GM12873 (cell line): ENCODE measurements at regions not wholly inside any gene's neighbourhood (a gene's known extent, or its start where the extent isn't known, plus 50 kb on each side); places are given as distances from the start of the nearest gene placed in this dataset.

Experiments used
- TF ChIP-seq, protein P1 (sequence below): IDR thresholded peaks from 2 replicates; pipeline ENCODE4 v1.5.1; 2012; ENCODE audit warnings: low read depth, mild to moderate bottlenecking, moderate library complexity, low read length, control low read depth; ENCODE audit not compliant: insufficient read depth; ENCODE audit errors: missing control alignments

DNA sequence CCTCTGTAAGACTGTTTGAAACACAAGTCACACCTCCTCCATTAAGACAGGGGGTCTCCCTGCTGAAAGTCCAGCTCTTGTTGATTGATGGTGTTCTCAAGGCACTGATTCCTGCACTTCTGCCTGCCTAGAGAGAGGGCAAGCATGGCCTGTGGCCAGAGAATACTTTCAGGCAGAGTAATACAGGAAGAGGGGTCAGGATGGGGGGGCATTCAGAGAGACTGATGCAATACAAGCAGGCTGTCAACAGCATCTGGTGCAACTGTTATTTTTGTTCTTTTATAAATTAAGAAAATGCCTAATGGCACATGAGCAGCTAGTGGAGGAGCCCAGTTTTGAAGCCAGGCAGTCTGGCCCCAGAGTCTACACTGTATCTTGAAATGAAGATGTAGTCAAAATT is 302.2 kb downstream of the DIRAS2 start:
- TF ChIP-seq, protein P1, sequence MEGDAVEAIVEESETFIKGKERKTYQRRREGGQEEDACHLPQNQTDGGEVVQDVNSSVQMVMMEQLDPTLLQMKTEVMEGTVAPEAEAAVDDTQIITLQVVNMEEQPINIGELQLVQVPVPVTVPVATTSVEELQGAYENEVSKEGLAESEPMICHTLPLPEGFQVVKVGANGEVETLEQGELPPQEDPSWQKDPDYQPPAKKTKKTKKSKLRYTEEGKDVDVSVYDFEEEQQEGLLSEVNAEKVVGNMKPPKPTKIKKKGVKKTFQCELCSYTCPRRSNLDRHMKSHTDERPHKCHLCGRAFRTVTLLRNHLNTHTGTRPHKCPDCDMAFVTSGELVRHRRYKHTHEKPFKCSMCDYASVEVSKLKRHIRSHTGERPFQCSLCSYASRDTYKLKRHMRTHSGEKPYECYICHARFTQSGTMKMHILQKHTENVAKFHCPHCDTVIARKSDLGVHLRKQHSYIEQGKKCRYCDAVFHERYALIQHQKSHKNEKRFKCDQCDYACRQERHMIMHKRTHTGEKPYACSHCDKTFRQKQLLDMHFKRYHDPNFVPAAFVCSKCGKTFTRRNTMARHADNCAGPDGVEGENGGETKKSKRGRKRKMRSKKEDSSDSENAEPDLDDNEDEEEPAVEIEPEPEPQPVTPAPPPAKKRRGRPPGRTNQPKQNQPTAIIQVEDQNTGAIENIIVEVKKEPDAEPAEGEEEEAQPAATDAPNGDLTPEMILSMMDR, result no peak

DNA sequence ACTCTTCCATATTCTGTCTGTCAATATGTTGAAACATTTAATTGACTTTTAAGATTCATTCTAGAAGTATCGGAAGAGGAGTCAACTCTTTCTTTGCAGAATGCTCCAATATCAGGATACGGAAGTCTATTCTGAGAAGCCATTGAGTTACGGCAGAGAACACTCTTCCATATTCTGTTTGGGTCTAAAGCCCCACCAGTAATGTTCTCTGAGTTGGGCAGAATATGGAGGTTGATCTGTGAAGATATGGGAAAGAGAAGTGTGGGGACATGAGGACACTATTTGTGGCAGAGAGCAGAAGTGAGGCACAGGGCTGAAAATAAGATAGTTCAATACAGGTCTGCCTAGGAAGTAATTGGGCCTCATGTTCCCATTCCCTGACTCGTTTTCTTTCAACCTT is 300.0 kb downstream of the DIRAS2 start:
- TF ChIP-seq, protein P1, result no peak

DNA sequence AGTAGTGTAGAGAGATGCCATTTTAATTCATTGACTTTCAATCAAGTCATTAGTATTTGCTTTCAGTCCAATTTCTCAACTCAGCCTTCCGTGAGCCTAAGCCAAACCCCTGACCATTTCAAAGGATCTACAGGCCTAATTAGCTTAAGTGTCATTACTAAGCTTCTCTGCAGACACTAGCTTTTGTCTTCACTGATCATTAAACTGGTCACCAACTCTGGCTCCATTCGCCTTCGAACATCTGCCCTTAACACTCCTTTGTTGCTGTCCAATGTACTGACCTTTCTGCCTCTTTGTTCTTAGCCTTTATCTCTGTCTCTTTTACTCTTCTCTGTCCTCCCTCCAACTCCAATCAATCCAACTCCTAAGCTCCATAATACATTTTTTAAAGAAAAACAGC is 299.3 kb downstream of the DIRAS2 start:
- TF ChIP-seq, protein P1, result no peak

DNA sequence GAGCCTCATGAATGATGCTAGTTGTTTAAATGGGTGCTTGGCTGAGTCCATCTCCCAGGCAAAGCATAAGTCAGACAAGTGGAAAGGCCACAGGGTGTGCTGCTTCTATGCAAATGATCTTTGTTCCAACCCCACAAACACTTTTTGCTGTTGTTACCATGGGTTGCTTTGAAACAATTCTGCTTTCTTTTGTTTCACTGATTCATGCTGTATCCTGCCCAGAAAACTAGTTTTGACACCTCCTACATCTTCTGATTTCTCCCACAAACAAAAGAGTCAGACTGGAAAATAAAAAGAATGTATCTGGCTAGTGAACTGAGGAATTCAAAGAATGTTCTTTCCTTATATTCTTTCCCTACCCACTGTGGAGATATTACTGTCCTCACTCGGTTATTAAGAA is 298.6 kb downstream of the DIRAS2 start:
- TF ChIP-seq, protein P1, result no peak

DNA sequence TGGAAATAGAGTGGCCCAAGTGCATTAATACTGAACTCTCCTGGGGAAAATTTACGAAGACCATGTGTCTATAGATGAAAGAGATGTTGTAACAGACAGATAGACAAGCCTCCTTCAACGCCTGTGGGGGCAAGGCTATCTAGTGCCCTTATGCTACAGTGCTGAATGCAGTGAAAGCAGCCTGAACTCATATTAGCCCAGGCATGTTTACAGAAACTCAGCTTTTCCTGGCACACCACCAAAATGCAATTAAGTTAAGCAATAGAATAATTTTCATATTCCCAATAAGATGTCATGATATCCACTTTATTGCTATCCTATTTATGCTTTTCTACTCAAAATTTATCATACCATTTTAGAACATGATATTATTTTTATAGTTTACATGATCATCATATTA is 277.0 kb downstream of the DIRAS2 start:
- TF ChIP-seq, protein P1, result no peak

DNA sequence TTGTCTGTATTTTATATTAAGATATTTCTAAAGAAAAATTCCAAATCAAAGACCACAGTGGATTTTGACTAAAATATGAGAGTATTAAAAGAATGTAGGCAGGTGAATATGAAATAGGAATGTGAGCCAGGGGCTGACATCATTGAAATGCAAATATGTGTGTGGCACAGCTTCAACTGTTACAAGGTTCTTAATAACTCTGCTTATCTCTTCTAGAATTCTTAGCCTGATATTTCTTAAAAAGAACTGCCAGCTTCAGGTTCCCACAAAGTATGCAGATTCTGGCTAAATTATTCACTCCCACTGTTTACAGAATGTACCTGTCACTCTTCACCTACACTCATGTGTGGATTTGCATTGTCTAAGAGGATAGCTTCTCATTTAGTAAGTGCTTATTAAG is 274.4 kb downstream of the DIRAS2 start:
- TF ChIP-seq, protein P1, result no peak

DNA sequence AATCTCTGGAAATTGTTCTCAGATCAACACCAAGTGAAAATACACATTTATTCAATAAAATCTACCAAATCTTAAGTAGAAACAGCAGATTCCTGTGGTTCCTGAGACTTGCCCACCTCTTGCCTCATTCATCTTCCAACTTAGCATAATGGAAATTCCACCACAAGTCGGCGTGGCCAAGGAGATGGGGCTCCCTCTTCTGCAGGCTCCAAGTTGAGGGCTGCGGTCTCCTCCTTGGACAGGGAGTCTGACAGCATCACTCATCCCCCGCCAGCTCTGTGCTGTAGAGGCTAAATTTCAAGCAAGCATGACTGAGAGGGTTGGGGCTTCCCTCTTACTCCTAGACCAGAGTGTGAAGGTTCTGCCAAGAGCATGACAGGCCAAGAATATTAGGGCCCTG is 273.7 kb downstream of the DIRAS2 start:
- TF ChIP-seq, protein P1, result no peak
